ENCODE measurements at regions not wholly inside any gene's neighbourhood (a gene's known extent, or its start where the extent isn't known, plus 50 kb on each side); places are given as distances from the start of the nearest gene placed in this dataset.

- WGBS, 2 donors (ENCODE audit: low coverage in 1 of 2) = 33 to 87% methylated on average over 1 to 6 of the region's 6 CpGs
Measured at GRCh38 chr12:111123390-111123789, 203.0 kb upstream of the MYL2 start.

GRCh38 chr12:111122458-111122878 is 202.1 kb upstream of the MYL2 start:
- in situ Hi-C loops (cut with MboI; ENCODE audit: low pct_ligation_motif_present in 1 of 4, low pct_unique_long_range_greater_than_20kb in 1 of 4, low sequenced_read_pairs in 3 of 4) (no loop called here), intact Hi-C loops (cut with DNase I; ENCODE audit: low total_unique reads) (no loop called here)
- H3K4me1 ChIP-seq = peaks cover 0 to 5% (median 2%) of the 10 kb centered on the region in 4 donors

More at GRCh38 chr12:111123390-111123789, 203.0 kb upstream of the MYL2 start:
- no peak for DNase-seq
- Histone ChIP-seq H3K4me3 (no peak overlapping the region), H3K9me3 (no peaks in the 10 kb centered on the region), H3K36me3 (no peaks in the 10 kb centered on the region), H3K27ac (no peak overlapping the region), H3K27me3 (no peaks in the 10 kb centered on the region), H3K4me1 (peaks cover 0 to 5% (median 2%) of the 10 kb centered on the region in 4 donors)
- in situ Hi-C loops (cut with MboI; ENCODE audit: low pct_ligation_motif_present in 1 of 4, low pct_unique_long_range_greater_than_20kb in 1 of 4, low sequenced_read_pairs in 3 of 4) (no loop called here), intact Hi-C loops (cut with DNase I; ENCODE audit: low total_unique reads) (no loop called here)
- TF ChIP-seq POLR2A (IDR thresholded peaks at IDR 0.05) = no peak
- TF ChIP-seq POLR2AphosphoS5 (IDR thresholded peaks at IDR 0.05) = no peak
- TF ChIP-seq, protein P1, sequence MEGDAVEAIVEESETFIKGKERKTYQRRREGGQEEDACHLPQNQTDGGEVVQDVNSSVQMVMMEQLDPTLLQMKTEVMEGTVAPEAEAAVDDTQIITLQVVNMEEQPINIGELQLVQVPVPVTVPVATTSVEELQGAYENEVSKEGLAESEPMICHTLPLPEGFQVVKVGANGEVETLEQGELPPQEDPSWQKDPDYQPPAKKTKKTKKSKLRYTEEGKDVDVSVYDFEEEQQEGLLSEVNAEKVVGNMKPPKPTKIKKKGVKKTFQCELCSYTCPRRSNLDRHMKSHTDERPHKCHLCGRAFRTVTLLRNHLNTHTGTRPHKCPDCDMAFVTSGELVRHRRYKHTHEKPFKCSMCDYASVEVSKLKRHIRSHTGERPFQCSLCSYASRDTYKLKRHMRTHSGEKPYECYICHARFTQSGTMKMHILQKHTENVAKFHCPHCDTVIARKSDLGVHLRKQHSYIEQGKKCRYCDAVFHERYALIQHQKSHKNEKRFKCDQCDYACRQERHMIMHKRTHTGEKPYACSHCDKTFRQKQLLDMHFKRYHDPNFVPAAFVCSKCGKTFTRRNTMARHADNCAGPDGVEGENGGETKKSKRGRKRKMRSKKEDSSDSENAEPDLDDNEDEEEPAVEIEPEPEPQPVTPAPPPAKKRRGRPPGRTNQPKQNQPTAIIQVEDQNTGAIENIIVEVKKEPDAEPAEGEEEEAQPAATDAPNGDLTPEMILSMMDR (IDR thresholded peaks at IDR 0.05) = no peak
- no peak for TF ChIP-seq EP300 (IDR thresholded peaks at IDR 0.05; ENCODE audit: low read depth)

DNA sequence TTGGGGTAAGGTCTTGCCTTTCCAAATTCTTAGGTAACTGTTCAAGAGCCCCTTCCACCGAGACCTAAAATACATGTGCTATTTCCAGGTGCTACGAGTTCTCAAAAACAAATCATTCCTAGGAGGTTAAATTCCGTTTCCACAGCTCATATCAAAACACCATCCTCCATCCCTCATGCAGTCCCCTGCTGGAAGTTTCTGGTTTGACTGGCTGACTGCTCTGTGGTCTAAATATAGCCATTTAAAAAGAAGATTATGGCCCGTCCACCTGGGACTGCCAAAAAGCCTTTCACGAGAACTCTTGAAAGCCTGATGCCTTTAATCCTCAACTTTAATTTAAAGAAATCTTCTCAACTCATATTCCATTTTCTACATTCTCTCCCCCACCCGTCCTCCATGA is 201.5 kb upstream of the MYL2 start:
- WGBS, 2 donors (ENCODE audit: low coverage in 1 of 2) = 35 to 64% methylated on average over 6 of the region's 6 CpGs
- in situ Hi-C loops (cut with MboI; ENCODE audit: low pct_ligation_motif_present in 1 of 4, low pct_unique_long_range_greater_than_20kb in 1 of 4, low sequenced_read_pairs in 3 of 4) = no loop called here
- intact Hi-C loops (cut with DNase I; ENCODE audit: low total_unique reads) = no loop called here
- Histone ChIP-seq H3K9me3 (no peaks in the 10 kb centered on the region), H3K4me3 (no peak overlapping the region), H3K4me1 (peaks cover 0 to 5% (median 2%) of the 10 kb centered on the region in 4 donors), H3K27me3 (no peaks in the 10 kb centered on the region), H3K27ac (no peak overlapping the region), H3K36me3 (no peaks in the 10 kb centered on the region)
- TF ChIP-seq, protein P1 (IDR thresholded peaks at IDR 0.05) = no peak
- TF ChIP-seq POLR2AphosphoS5 (IDR thresholded peaks at IDR 0.05) = no peak
- no peak for TF ChIP-seq POLR2A (IDR thresholded peaks at IDR 0.05)
- no peak for TF ChIP-seq EP300 (IDR thresholded peaks at IDR 0.05; ENCODE audit: low read depth)
- no peak for DNase-seq

More at GRCh38 chr12:111122458-111122878, 202.1 kb upstream of the MYL2 start:
- Histone ChIP-seq H3K27ac (no peak overlapping the region), H3K27me3 (no peaks in the 10 kb centered on the region), H3K4me3 (no peak overlapping the region), H3K36me3 (no peaks in the 10 kb centered on the region), H3K9me3 (no peaks in the 10 kb centered on the region)
- DNase-seq = no peak
- 42% methylated on average over 6 to 7 of the region's 7 CpGs for WGBS, 2 donors (ENCODE audit: low coverage in 1 of 2)
- no peak for TF ChIP-seq POLR2A (IDR thresholded peaks at IDR 0.05)
- TF ChIP-seq, protein P1 (IDR thresholded peaks at IDR 0.05) = no peak

GRCh38 chr12:111120578-111120977 is 200.2 kb upstream of the MYL2 start:
- H3K4me1 ChIP-seq = peaks cover 0 to 5% (median 2%) of the 10 kb centered on the region in 4 donors
- no peak overlapping the region for H3K4me3 ChIP-seq
- TF ChIP-seq POLR2A (IDR thresholded peaks at IDR 0.05) (no peak), EP300 (IDR thresholded peaks at IDR 0.05; ENCODE audit: low read depth) (no peak), POLR2AphosphoS5 (IDR thresholded peaks at IDR 0.05) (no peak)
- TF ChIP-seq, protein P1 (IDR thresholded peaks at IDR 0.05) = no peak
- no peaks in the 10 kb centered on the region for H3K36me3 ChIP-seq
- in situ Hi-C loops (cut with MboI; ENCODE audit: low pct_ligation_motif_present in 1 of 4, low pct_unique_long_range_greater_than_20kb in 1 of 4, low sequenced_read_pairs in 3 of 4) (no loop called here), intact Hi-C loops (cut with DNase I; ENCODE audit: low total_unique reads) (no loop called here)
- H3K27me3 ChIP-seq = no peaks in the 10 kb centered on the region
- DNase-seq = no peak
- 45% methylated on average over 5 of the region's 5 CpGs; no CpG with 5 or more reads in 1 of the 2 donors for WGBS, 2 donors (ENCODE audit: low coverage in 1 of 2)
- no peaks in the 10 kb centered on the region for H3K9me3 ChIP-seq
- H3K27ac ChIP-seq = no peak overlapping the region

Measured in transverse colon (tissue), 4 donors.